Activated T-helper 2 cell treated with anti-CD3 and anti-CD28 coated beads, Interferon-gamma antibody, Interleukin-2, Interleukin-4, amounts not matched to agents 10 μg/mL and 5 μg/mL and 100 μg/mL, durations not matched to agents 14 hours and 24 hours and 36 hours (primary cell): ENCODE measurements at regions not wholly inside any gene's neighbourhood (a gene's known extent, or its start where the extent isn't known, plus 50 kb on each side); places are given as distances from the start of the nearest gene placed in this dataset.
"Not testable (repeated sequence)": the region's sequence is repeated elsewhere in the genome, so short reads cannot be mapped to it uniquely, and the experiment has no call there.

ENCODE experiments used
- DNase-seq: peaks from one replicate; pipeline ENCODE4 v3.0.0; 2021; ENCODE audit warnings: low spot score
- H3K27ac Mint-ChIP-seq: one replicate; pipeline ENCODE4 v1.8.0; 2021; ENCODE audit warnings: mixed read lengths
- H3K27me3 Mint-ChIP-seq: one replicate; pipeline ENCODE4 v1.8.0; 2021; ENCODE audit warnings: low read depth, mixed read lengths
- H3K36me3 Mint-ChIP-seq: one replicate; pipeline ENCODE4 v1.8.0; 2021; ENCODE audit warnings: low read depth, mixed read lengths
- H3K4me1 Mint-ChIP-seq: one replicate; pipeline ENCODE4 v1.8.0; 2021; ENCODE audit warnings: low read depth, mixed read lengths
- H3K4me3 Mint-ChIP-seq: one replicate; pipeline ENCODE4 v1.8.0; 2021; ENCODE audit warnings: low read depth, mild to moderate bottlenecking, moderate library complexity, mixed read lengths
- H3K9me3 Mint-ChIP-seq: one replicate; pipeline ENCODE4 v1.8.0; 2021; ENCODE audit warnings: mixed read lengths
- intact Hi-C: fragments of 100-400 bp; cut with micrococcal nuclease; formaldehyde crosslinking; loops from one replicate; pipeline ENCODE4 v1.15.1; 2023

DNA sequence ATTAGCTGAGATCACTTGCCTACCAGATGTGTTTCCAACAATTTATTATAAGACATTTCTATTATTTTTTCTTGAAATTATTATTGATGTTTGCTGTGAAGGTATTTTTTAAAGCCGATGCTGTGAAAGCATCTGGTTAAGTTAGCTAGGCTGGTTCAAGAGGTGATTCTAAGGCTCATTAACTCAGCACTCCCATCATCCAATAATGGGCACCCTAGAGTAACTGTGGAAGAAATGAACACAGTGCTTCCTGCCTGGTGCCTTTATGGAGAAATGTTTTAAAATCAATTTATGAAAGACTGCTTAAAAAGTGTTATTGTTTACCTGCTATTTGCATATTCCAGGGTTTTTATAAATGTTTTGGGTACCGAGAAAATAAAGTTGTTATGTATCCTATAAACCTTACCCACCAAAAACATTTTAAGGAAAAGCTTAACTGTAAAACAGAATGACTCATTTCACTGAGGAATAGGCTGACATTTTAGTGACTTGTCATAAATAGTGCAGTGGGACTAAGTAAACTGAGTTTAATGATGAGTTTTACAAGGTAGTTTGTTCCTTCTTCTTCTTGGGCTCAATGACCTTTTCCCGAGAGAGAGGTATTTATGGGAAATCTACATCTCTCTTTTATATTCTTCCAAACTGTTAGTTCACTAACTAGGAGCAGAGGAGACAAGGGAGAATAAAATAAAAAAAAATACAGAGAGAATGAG lies 310.0 kb upstream of the AADAT start:
- Mint-ChIP-seq H3K9me3 (peaks cover 5% of the 10 kb centered on the region), H3K36me3 (no peaks in the 10 kb centered on the region), H3K27me3 (no peaks in the 10 kb centered on the region), H3K4me3 (no peak overlapping the region), H3K4me1 (no peaks in the 10 kb centered on the region), H3K27ac (no peak overlapping the region)
- intact Hi-C loops, result no loop called here
- DNase-seq, result no peak

DNA sequence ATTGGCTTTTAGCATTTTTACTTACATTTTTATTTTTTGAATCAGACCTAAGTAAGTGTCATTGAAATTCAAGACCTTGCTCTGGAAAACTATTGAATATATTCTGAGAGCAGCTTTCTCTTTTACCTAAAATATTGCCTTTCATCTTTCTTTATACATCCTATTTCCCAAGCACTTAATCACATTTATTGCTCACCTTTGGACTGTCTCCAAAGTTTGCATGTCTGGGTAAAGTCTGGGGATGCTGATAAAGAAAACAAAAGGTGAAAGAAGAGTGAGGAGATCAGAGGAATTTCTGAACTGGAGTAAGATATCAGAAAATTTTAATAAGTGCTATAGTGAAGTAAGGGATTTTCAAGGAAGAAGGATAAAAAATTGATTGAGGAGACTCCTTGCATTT lies 308.5 kb upstream of the AADAT start:
- DNase-seq, result no peak
- Mint-ChIP-seq H3K4me3 (no peak overlapping the region), H3K36me3 (no peaks in the 10 kb centered on the region), H3K9me3 (peaks cover 5% of the 10 kb centered on the region), H3K27ac (no peak overlapping the region), H3K27me3 (no peaks in the 10 kb centered on the region), H3K4me1 (no peaks in the 10 kb centered on the region)
- intact Hi-C loops, result no loop called here

DNA sequence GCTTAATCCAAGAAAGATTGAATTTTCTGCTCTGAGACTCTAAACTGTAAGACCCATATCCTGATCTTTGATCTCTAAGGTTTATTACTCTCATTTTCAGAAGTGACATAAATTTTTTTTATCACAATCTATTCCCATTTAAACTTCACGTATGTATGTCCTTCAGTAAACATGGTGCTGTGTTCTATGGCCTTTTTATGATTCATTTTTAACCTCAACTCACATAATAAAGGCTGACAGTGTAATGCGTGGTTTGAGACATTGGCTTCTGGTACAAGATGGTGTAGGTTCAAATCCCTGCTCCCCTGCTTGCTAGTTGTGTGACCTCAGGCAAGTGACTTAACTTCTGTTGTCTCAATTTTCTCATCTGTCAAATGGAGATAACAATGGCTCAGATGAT lies 306.0 kb upstream of the AADAT start:
- no peak overlapping the region for H3K27ac Mint-ChIP-seq
- no peaks in the 10 kb centered on the region for H3K4me1 Mint-ChIP-seq
- intact Hi-C loops, result no loop called here
- DNase-seq, result no peak
- no peaks in the 10 kb centered on the region for H3K9me3 Mint-ChIP-seq
- no peaks in the 10 kb centered on the region for H3K36me3 Mint-ChIP-seq
- H3K27me3 Mint-ChIP-seq, result no peaks in the 10 kb centered on the region
- no peak overlapping the region for H3K4me3 Mint-ChIP-seq

DNA sequence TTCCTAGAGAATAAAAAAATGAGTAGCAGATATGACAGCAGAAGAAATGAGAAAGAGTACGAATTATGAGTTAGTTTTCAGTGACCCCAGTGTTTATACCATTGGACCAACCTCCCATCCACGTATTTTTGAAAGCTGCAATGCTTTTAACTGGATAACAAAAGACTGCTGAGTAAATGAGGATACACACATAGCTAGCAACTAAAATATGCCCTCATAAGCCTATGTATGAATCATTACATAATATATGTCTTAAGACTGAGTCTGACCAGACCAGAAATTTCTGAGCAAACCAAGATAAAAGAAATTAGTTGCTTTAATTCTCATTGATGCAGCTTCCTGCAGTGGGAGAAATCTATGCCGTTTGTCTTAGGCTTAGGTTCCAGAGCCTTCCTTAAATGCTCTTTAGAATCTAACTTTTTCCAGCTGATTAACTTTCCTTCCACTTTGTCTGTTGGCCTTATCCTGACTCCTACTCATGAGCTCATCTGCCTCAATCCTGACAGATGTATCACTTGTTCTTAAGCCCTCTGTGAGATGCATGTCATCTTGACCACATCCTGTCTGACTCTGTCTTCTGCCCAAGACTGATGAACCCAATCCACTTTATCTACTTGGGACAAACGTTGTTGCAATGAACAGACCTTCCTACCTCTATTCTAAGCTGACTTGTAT lies 301.4 kb upstream of the AADAT start:
- DNase-seq, result no peak
- Mint-ChIP-seq H3K27me3 (no peaks in the 10 kb centered on the region), H3K27ac (no peak overlapping the region), H3K9me3 (no peaks in the 10 kb centered on the region), H3K4me1 (no peaks in the 10 kb centered on the region), H3K36me3 (no peaks in the 10 kb centered on the region), H3K4me3 (no peak overlapping the region)
- intact Hi-C loops, result no loop called here

DNA sequence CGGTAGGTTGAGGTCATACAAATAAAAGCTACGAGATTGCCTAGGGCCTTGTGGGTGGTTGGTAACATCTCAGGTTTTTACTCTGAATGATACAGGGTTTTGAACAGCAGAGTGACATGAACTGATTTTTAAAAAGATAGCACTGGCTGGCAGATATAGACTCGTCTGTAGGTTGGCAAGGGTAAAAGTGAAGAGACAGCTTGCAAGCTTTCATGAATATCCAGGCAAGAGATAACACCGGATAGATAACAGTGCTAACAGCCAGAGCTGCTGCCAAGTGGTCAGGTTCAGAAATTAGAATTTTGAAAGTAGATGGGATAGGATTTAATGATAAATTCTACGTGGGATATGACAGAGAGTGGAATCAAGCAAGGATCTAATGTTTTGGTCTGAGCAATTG lies 299.7 kb upstream of the AADAT start:
- Mint-ChIP-seq H3K4me1 (no peaks in the 10 kb centered on the region), H3K36me3 (no peaks in the 10 kb centered on the region), H3K27ac (no peak overlapping the region), H3K27me3 (no peaks in the 10 kb centered on the region), H3K9me3 (peaks cover 5% of the 10 kb centered on the region), H3K4me3 (no peak overlapping the region)
- intact Hi-C loops, result no loop called here
- DNase-seq, result no peak

DNA sequence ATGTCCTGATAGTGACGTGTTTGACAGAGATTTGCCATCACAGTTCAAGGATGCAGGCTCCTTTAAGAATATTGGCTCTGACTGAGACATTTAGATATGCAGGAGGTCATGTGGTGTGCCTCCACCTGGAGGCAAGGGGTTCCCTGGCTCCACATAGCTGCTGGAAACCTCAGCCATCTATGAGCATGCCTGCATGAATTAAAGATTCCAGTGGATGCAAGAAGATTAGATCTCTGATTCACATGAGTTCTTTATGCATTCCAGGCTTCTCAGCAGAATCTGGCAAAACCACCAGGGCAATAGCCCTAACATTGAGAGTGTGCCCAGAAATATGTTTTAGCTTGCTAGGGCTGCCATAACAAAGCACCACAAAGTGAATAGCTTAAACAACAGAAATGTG lies 298.5 kb upstream of the AADAT start:
- Mint-ChIP-seq H3K9me3 (peaks cover 14% of the 10 kb centered on the region), H3K4me3 (no peak overlapping the region), H3K27me3 (no peaks in the 10 kb centered on the region), H3K27ac (no peak overlapping the region), H3K4me1 (no peaks in the 10 kb centered on the region), H3K36me3 (no peaks in the 10 kb centered on the region)
- intact Hi-C loops, result no loop called here
- no peak for DNase-seq

DNA sequence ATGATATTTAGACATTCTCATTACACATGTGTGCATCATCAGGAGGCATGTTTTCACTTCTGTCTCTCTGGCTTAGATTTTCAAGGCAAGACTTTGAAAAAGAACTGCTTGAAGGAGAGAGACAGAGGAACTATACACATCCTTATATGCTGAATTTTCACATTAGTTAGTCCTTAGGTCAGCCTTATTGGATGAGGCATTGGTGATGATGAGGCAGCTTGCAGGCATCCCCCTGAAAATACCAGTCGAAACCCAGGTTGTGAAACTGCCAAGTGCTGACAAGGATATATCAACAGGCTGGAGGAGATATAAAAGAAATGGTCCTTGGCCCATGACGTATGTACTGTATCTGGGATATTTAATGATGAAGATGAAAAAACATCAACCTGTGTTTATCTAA lies 297.2 kb upstream of the AADAT start:
- no peaks in the 10 kb centered on the region for H3K27me3 Mint-ChIP-seq
- H3K36me3 Mint-ChIP-seq, result no peaks in the 10 kb centered on the region
- peaks cover 19% of the 10 kb centered on the region for H3K9me3 Mint-ChIP-seq
- intact Hi-C loops, result no loop called here
- no peak for DNase-seq
- no peaks in the 10 kb centered on the region for H3K4me1 Mint-ChIP-seq
- no peak overlapping the region for H3K4me3 Mint-ChIP-seq
- H3K27ac Mint-ChIP-seq, result no peak overlapping the region

DNA sequence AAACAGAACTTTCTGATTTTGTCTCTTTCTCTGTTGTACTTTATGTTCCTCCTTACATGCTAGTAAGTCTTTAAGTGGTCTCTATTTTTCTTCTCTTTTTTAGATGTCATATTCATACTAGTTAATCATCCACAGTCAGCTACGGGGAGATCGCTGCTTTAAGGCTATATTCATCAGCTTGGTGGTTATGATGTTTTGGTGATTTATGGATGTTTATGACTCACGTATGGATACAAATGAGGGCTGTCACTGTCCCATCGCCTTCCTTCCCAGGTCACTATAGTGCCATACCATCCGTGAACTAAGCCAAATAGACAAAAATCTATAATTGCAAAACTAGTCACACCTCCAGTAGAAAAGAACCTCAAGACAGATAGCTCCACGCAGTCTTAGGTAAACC lies 296.8 kb upstream of the AADAT start:
- peaks cover 24% of the 10 kb centered on the region for H3K9me3 Mint-ChIP-seq
- H3K4me1 Mint-ChIP-seq, result no peaks in the 10 kb centered on the region
- no peaks in the 10 kb centered on the region for H3K36me3 Mint-ChIP-seq
- H3K4me3 Mint-ChIP-seq, result no peak overlapping the region
- intact Hi-C loops, result no loop called here
- H3K27ac Mint-ChIP-seq, result no peak overlapping the region
- H3K27me3 Mint-ChIP-seq, result no peaks in the 10 kb centered on the region
- no peak for DNase-seq

DNA sequence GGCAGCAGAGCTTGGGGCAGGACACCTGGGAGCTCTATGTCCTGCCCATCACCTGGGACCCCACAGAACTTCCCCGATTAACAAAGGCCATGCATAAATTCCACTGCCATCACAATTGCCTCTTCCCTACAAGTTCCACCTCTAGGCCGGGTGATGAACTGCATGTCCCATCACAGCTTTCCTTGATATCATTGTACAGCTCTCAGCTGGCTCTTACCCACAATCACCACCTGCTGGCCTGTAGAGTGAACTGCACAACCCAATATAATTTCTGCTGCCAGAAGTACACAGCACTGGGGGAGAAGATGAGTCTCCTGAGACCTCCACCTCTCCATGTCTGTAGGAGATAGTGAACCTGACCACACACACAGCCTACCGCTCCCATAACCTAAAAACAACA lies 285.0 kb upstream of the AADAT start:
- H3K4me1 Mint-ChIP-seq, result no peaks in the 10 kb centered on the region
- H3K27ac Mint-ChIP-seq, result no peak overlapping the region
- intact Hi-C loops, result loop anchor here (10.0 kb wide), 1 partner anchor 240 kb away; no protein-coding TSS in a partner anchor
- no peaks in the 10 kb centered on the region for H3K9me3 Mint-ChIP-seq
- no peaks in the 10 kb centered on the region for H3K27me3 Mint-ChIP-seq
- no peak for DNase-seq
- no peak overlapping the region for H3K4me3 Mint-ChIP-seq
- H3K36me3 Mint-ChIP-seq, result no peaks in the 10 kb centered on the region

DNA sequence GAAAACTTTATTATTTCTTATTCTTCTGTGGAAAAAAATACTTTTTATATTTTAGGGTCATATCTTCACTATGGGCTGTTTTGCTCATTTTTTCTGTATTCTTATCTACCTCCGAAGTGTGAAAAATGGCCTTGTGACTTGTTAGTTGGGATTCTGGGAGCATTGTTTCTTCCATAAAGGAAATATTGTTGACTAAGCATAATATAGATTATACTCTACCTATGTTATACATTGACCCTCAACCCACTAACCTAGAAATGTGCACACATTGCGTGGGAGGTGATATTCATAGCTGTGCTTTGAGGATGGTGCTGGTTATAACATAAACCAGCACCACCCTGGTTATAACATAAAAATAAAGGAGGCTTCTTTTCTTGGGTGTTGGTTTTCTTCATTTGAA lies 259.2 kb upstream of the AADAT start:
- intact Hi-C loops, result no loop called here
- DNase-seq, result no peak
- no peaks in the 10 kb centered on the region for H3K9me3 Mint-ChIP-seq
- H3K27me3 Mint-ChIP-seq, result no peaks in the 10 kb centered on the region
- no peaks in the 10 kb centered on the region for H3K36me3 Mint-ChIP-seq
- H3K27ac Mint-ChIP-seq, result no peak overlapping the region
- H3K4me3 Mint-ChIP-seq, result no peak overlapping the region
- no peaks in the 10 kb centered on the region for H3K4me1 Mint-ChIP-seq

DNA sequence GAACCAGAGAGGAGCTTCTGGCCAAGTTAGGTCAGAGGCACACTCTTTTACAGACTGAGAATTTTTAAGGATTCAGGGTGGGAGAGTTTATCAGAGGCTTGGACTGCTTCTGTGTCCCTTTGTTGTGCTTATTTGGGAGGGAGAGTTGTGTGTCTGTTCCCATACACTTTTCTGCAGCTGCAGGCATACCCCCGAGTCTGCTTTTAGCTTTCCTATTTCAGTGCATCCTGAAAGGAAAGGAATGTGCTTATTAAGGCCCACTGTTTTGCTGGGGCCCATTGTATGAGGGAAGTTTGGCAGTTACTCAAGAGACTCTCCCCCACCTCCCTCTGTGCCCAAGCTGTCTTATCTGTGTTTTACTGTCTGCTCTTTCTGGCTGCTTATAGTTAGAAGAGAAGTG lies 257.4 kb upstream of the AADAT start:
- DNase-seq, H3K9me3 Mint-ChIP-seq, H3K4me1 Mint-ChIP-seq, H3K27me3 Mint-ChIP-seq, intact Hi-C loops, H3K36me3 Mint-ChIP-seq, H3K27ac Mint-ChIP-seq, H3K4me3 Mint-ChIP-seq: not testable (repeated sequence)

DNA sequence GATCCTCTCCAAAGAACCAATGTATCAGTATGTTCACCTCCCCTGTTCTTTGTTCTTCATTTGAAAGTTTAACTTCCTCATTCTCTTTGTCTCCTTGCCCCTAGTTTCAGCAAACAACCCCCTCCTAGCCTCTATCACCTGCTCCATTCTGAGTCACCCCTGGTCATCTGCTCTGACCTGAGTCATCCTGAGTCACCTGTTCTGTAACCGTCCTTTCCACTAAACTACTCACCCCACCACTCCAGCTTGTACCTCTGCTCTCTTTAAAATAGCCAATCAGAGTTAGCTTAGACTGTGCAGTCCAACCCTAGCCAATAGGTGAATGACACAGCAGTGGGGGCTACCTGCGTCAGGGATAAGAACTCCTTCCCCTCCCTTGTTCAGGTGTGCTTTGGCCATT lies 249.8 kb upstream of the AADAT start:
- Mint-ChIP-seq H3K4me3 (no peak overlapping the region), H3K4me1 (no peaks in the 10 kb centered on the region), H3K9me3 (peaks cover 12% of the 10 kb centered on the region), H3K27me3 (no peaks in the 10 kb centered on the region), H3K36me3 (no peaks in the 10 kb centered on the region), H3K27ac (no peak overlapping the region)
- DNase-seq, result no peak
- intact Hi-C loops, result no loop called here

DNA sequence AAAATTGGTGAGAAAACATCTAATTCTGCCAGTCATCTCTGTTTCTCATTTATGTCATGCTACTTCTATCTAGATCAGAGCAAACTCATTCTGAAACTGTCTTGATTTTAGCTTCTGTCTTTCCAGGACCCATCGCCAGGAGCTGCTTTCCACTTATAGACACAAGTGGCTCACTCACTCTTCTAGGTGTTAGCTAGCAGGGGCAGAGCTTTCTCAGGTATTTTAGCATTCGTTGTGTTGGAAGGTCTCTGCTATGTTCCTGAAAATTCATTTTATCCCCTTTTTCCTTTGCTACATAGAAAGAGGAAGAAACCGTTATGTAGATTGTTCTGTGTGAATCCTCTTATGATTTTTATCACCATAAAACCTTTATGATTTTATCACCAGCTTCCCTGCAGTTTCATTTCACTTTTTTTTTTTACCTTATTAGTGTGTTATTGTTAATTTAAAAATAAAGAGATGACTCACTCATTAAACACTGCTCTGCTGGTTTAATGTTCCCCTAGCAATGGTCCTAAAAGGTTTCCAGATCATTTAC lies 246.6 kb upstream of the AADAT start:
- H3K27ac Mint-ChIP-seq, result no peak overlapping the region
- H3K4me1 Mint-ChIP-seq, result no peaks in the 10 kb centered on the region
- intact Hi-C loops, result no loop called here
- H3K36me3 Mint-ChIP-seq, result no peaks in the 10 kb centered on the region
- no peak overlapping the region for H3K4me3 Mint-ChIP-seq
- no peak for DNase-seq
- H3K27me3 Mint-ChIP-seq, result no peaks in the 10 kb centered on the region
- H3K9me3 Mint-ChIP-seq, result peaks cover 16% of the 10 kb centered on the region
